ENCODE measurements at regions not wholly inside any gene's neighbourhood (a gene's known extent, or its start where the extent isn't known, plus 50 kb on each side); places are given as distances from the start of the nearest gene placed in this dataset.
A peak's percentile ranks its signal among the peaks of the same experiment; 100 is the strongest.
"Not testable (repeated sequence)": the region's sequence is repeated elsewhere in the genome, so short reads cannot be mapped to it uniquely, and the experiment has no call there.

DNA sequence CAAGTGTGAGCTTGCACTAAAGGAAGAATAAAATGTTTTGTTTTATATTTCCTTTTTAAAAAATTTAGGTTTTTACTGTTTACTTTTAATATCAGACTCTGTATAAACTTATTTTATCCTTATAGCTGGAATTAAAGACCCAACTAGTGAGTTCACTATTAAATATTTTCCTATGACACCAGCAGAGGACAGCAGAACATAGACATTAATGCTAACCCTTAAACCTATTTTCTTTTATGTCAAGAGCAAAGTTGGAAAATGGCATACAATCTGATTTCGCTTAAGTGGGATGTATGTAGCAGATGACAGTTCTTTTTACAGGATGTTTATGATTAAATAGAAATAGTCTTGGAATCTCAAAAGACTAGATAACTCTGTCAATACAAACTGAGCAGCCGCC, 188.2 kb upstream of the XIRP2 start:
- H3K4me1 ChIP-seq (ENCODE audit: control insufficient read depth in 1 of 2, low read depth in 2 of 2): no peaks in the 10 kb centered on the region
- H3K4me3 ChIP-seq: no peak overlapping the region
- H3K9me3 ChIP-seq: no peaks in the 10 kb centered on the region
- no peaks in the 10 kb centered on the region for H3K27me3 ChIP-seq (replicated peaks; ENCODE audit: insufficient read depth)
- no peaks in the 10 kb centered on the region for H3K36me3 ChIP-seq
- ATAC-seq (ENCODE audit: insufficient number of reproducible peaks, low FRiP score, low read depth) (no peak), DNase-seq (ENCODE audit: low spot score) (no peak)
- TF ChIP-seq, protein P1, sequence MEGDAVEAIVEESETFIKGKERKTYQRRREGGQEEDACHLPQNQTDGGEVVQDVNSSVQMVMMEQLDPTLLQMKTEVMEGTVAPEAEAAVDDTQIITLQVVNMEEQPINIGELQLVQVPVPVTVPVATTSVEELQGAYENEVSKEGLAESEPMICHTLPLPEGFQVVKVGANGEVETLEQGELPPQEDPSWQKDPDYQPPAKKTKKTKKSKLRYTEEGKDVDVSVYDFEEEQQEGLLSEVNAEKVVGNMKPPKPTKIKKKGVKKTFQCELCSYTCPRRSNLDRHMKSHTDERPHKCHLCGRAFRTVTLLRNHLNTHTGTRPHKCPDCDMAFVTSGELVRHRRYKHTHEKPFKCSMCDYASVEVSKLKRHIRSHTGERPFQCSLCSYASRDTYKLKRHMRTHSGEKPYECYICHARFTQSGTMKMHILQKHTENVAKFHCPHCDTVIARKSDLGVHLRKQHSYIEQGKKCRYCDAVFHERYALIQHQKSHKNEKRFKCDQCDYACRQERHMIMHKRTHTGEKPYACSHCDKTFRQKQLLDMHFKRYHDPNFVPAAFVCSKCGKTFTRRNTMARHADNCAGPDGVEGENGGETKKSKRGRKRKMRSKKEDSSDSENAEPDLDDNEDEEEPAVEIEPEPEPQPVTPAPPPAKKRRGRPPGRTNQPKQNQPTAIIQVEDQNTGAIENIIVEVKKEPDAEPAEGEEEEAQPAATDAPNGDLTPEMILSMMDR (IDR thresholded peaks at IDR 0.05): peak; percentile 31
- no peak overlapping the region for H3K27ac ChIP-seq

DNA sequence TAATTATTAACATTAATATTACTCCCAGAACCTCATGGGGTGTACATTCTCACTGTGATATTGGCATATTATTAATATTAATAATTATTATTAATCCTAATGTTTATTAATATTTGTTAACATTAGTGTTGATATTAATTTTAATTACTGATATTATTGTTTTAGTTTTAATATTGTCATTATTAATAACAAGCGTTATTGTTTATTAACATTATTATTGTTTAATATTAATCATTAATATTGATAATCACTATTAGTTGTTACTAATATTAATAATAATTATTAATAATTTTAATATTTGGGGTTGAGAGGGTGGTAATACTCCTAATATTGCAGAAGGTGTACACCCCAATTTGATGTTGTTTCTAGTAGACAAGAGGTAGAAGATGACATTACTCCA, 193.1 kb upstream of the XIRP2 start:
- Histone ChIP-seq H3K36me3 (no peaks in the 10 kb centered on the region), H3K4me1 (ENCODE audit: control insufficient read depth in 1 of 2, low read depth in 2 of 2) (no peaks in the 10 kb centered on the region), H3K27ac (no peak overlapping the region), H3K27me3 (replicated peaks; ENCODE audit: insufficient read depth) (no peaks in the 10 kb centered on the region), H3K9me3 (peaks cover 6% of the 10 kb centered on the region), H3K4me3 (no peak overlapping the region)
- no peak for DNase-seq (ENCODE audit: low spot score)
- ATAC-seq (ENCODE audit: insufficient number of reproducible peaks, low FRiP score, low read depth): no peak
- TF ChIP-seq, protein P1 (IDR thresholded peaks at IDR 0.05): no peak

DNA sequence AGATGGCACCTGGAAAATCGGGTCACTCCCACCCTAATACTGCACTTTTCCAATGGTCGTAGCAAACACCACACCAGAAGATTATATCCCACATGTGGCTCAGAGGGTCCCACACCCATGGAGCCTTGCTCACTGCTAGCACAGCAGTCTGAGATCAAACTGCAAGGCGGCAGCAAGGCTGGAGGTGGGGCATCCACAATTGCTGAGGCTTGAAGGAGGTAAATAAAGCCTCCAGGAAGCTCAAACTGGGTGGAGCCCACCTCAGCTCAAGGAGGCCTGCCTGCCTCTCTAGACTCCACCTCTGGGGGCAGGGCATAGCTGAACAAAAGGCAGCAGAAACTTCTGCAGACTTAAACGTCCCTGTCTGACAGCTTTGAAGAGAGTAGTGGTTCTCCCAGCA, 192.0 kb upstream of the SCN7A start:
- H3K4me3 ChIP-seq; H3K36me3 ChIP-seq; H3K4me1 ChIP-seq (ENCODE audit: control insufficient read depth in 1 of 2, low read depth in 2 of 2); H3K9me3 ChIP-seq; ATAC-seq (ENCODE audit: insufficient number of reproducible peaks, low FRiP score, low read depth); H3K27me3 ChIP-seq (replicated peaks; ENCODE audit: insufficient read depth); DNase-seq (ENCODE audit: low spot score); H3K27ac ChIP-seq: not testable (repeated sequence)

DNA sequence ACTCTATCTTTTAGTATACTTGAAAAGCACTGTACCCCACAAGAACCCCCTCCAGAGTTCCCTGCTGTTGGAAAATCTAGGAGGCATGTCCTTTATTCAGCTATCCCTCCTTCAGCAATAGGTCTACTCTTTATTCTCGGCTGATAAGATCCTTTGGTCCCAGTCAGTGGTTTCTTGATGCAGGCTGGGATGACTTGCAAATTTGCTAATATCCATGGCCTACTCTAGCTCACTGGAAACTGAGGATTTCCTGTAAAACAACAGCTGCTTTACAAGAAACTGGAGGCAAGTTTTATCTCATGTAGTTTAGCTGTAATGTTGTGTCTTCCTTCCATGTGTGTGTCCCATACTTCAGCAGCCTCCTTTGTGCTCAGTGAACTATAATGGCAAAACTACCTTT, 183.9 kb upstream of the SCN7A start:
- DNase-seq (ENCODE audit: low spot score) (no peak), ATAC-seq (ENCODE audit: insufficient number of reproducible peaks, low FRiP score, low read depth) (no peak)
- no peaks in the 10 kb centered on the region for H3K4me1 ChIP-seq (ENCODE audit: control insufficient read depth in 1 of 2, low read depth in 2 of 2)
- no peak overlapping the region for H3K27ac ChIP-seq
- TF ChIP-seq, protein P1 (IDR thresholded peaks at IDR 0.05): no peak
- H3K4me3 ChIP-seq: no peak overlapping the region
- H3K36me3 ChIP-seq: no peaks in the 10 kb centered on the region
- H3K9me3 ChIP-seq: no peaks in the 10 kb centered on the region
- H3K27me3 ChIP-seq (replicated peaks; ENCODE audit: insufficient read depth): no peaks in the 10 kb centered on the region

DNA sequence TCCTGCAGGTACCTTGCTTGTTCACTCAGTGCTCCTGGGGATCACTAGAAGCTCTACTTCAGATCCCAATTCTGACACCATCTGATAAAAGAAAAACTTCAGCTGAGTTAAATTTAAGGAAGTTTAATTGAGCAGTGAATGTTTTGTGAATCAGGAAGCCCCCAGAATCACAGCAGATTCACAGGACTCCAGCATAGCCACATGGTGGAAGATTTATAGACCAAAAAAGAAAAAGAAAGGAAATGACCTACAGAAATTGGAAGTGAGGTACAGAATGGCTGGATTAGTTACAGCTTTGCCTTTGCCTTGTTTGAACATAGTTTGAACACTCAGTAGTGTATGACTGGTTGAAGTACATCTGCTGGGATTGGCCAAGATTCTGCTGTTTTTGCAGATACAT, 182.7 kb upstream of the SCN7A start:
- TF ChIP-seq, protein P1 (IDR thresholded peaks at IDR 0.05): no peak
- no peaks in the 10 kb centered on the region for H3K27me3 ChIP-seq (replicated peaks; ENCODE audit: insufficient read depth)
- ATAC-seq (ENCODE audit: insufficient number of reproducible peaks, low FRiP score, low read depth): no peak
- H3K4me1 ChIP-seq (ENCODE audit: control insufficient read depth in 1 of 2, low read depth in 2 of 2): no peaks in the 10 kb centered on the region
- no peaks in the 10 kb centered on the region for H3K36me3 ChIP-seq
- H3K27ac ChIP-seq: no peak overlapping the region
- no peak for DNase-seq (ENCODE audit: low spot score)
- no peak overlapping the region for H3K4me3 ChIP-seq
- no peaks in the 10 kb centered on the region for H3K9me3 ChIP-seq

DNA sequence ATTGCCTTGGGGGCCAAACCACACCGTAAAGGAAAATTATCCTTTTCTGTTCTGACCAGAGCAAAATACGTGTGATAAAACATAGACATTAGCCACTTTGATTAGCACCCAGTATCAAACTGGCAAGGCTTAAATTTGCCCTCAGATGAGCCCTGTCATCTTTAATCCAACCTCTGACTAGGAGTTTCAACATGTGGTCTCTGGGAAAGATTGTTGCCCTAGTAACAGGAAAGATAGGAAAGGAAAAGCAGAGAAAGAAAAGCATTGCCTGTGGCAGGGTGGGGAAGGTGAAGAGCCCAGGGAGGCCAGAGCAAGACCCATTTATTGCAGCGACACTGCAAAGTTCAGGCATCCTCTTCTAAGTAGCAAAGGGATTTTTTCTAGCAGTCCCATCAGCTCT, 181.5 kb upstream of the SCN7A start:
- H3K36me3 ChIP-seq: no peaks in the 10 kb centered on the region
- no peaks in the 10 kb centered on the region for H3K27me3 ChIP-seq (replicated peaks; ENCODE audit: insufficient read depth)
- TF ChIP-seq, protein P1 (IDR thresholded peaks at IDR 0.05): no peak
- H3K4me3 ChIP-seq: no peak overlapping the region
- DNase-seq (ENCODE audit: low spot score): no peak
- H3K9me3 ChIP-seq: no peaks in the 10 kb centered on the region
- no peak for ATAC-seq (ENCODE audit: insufficient number of reproducible peaks, low FRiP score, low read depth)
- no peaks in the 10 kb centered on the region for H3K4me1 ChIP-seq (ENCODE audit: control insufficient read depth in 1 of 2, low read depth in 2 of 2)
- H3K27ac ChIP-seq: no peak overlapping the region
